ENCODE measurements at regions not wholly inside any gene's neighbourhood (a gene's known extent, or its start where the extent isn't known, plus 50 kb on each side); places are given as distances from the start of the nearest gene placed in this dataset.

DNA sequence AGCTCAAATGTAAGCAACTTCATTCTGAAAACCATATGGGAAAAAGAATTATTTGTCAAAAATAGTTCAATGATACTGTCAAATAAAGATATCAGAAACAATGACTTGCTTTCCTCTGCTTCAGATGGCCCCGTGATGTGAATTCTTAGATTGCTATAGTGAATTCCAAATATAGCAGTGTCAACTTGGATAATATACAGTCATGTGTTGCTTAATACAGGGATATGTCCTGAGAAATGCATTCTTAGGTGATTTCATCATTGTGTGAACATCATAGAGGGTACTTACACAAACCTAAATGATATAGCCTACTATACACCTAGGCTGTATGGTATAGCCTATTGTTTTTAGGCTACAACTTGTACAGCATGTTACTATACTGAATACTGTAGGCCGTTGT, 108.7 kb upstream of the MIS18BP1 start:
- Histone ChIP-seq H4K20me1 (ENCODE audit: insufficient read depth, low read length) (no peaks in the 10 kb centered on the region), H3K4me1 (ENCODE audit: control insufficient read depth, insufficient read depth, low read length) (no peaks in the 10 kb centered on the region), H3K56ac (ENCODE audit: extremely low read depth, insufficient read depth, low read length) (no peak overlapping the region), H2BK5ac (ENCODE audit: low read depth, low read length, poor library complexity, severe bottlenecking) (no peak overlapping the region), H3K23ac (ENCODE audit: low read depth, low read length) (no peak overlapping the region), H3K14ac (replicated peaks; ENCODE audit: low read depth, low read length) (no peak overlapping the region), H3K4me3 (ENCODE audit: insufficient read depth, low read depth, low read length) (no peak overlapping the region), H3K79me1 (ENCODE audit: low read depth in 1 of 2, low read length in 2 of 2) (no peaks in the 10 kb centered on the region), H2AFZ (replicated peaks; ENCODE audit: low read length, poor library complexity) (no peak overlapping the region), H2AK9ac (replicated peaks; ENCODE audit: low read depth, low read length, poor library complexity) (no peak overlapping the region), H2BK15ac (ENCODE audit: low read depth, low read length) (no peak overlapping the region), H3K4me2 (ENCODE audit: low read depth, low read length) (no peak overlapping the region), H2AK5ac (ENCODE audit: low read depth, low read length) (no peak overlapping the region), H3K9me1 (ENCODE audit: insufficient read depth, low read length) (no peaks in the 10 kb centered on the region), H2BK120ac (ENCODE audit: low read depth, low read length) (no peak overlapping the region), H3K9ac (ENCODE audit: low read depth, low read length) (no peak overlapping the region), H4K5ac (ENCODE audit: low read depth, low read length) (no peak overlapping the region), H3K18ac (ENCODE audit: low read depth, low read length) (no peak overlapping the region), H2BK20ac (ENCODE audit: low read depth, low read length) (no peak overlapping the region), H4K91ac (ENCODE audit: insufficient read depth, low read depth, low read length) (no peak overlapping the region), H3K27me3 (ENCODE audit: control insufficient read depth, insufficient read depth, low read length) (no peaks in the 10 kb centered on the region), H3K9me3 (ENCODE audit: control insufficient read depth, insufficient read depth, low read length) (no peaks in the 10 kb centered on the region), H3K36me3 (ENCODE audit: control insufficient read depth, insufficient read depth, low read length) (no peaks in the 10 kb centered on the region), H4K8ac (ENCODE audit: low read depth in 2 of 2, low read length in 2 of 2) (no peak overlapping the region), H3K4ac (ENCODE audit: low read depth, low read length) (no peak overlapping the region), H3K27ac (ENCODE audit: insufficient read depth, low read length) (no peak overlapping the region)
- in situ Hi-C loops (cut with MboI; ENCODE audit: low sequenced_read_pairs): no loop called here
- dilution Hi-C loops (cut with HindIII; ENCODE audit: low sequenced_read_pairs, unreplicated experiment): no loop called here
- WGBS, 2 experiments (ENCODE audit: extremely low coverage in 2 of 2, insufficient read length in 1 of 2): no CpG with 5 or more reads among the region's 2 CpGs
- DNase-seq (no peak), ATAC-seq (ENCODE audit: low read depth) (no peak)
- TF ChIP-seq MXI1 (IDR thresholded peaks at IDR 0.05; ENCODE audit: borderline replicate concordance, low read depth, low read length) (no peak), FOS (IDR thresholded peaks at IDR 0.05; ENCODE audit: low read depth, low read length) (no peak), CHD1 (IDR thresholded peaks at IDR 0.05; ENCODE audit: low read depth, low read length) (no peak), MAZ (IDR thresholded peaks at IDR 0.05; ENCODE audit: borderline replicate concordance, low read depth, low read length) (no peak), RAD21 (IDR thresholded peaks at IDR 0.05; ENCODE audit: low read length) (no peak), CEBPB (IDR thresholded peaks at IDR 0.05; ENCODE audit: low read depth, low read length) (no peak; the same call in 1 of the 2 replicates), BHLHE40 (IDR thresholded peaks at IDR 0.05; ENCODE audit: low read depth, low read length) (no peak), POLR2A (IDR thresholded peaks at IDR 0.05; ENCODE audit: low read depth, low read length) (no peak), MAFK (IDR thresholded peaks at IDR 0.05; ENCODE audit: low read depth, low read length) (no peak), SMC3 (IDR thresholded peaks at IDR 0.05; ENCODE audit: low read depth, low read length) (no peak), NFE2L2 (IDR thresholded peaks at IDR 0.05; ENCODE audit: low read depth, low read length) (no peak), RFX5 (IDR thresholded peaks at IDR 0.05; ENCODE audit: low read depth, low read length) (no peak), RCOR1 (IDR thresholded peaks at IDR 0.05; ENCODE audit: insufficient replicate concordance, low read length) (no peak)
- TF ChIP-seq, protein P1, sequence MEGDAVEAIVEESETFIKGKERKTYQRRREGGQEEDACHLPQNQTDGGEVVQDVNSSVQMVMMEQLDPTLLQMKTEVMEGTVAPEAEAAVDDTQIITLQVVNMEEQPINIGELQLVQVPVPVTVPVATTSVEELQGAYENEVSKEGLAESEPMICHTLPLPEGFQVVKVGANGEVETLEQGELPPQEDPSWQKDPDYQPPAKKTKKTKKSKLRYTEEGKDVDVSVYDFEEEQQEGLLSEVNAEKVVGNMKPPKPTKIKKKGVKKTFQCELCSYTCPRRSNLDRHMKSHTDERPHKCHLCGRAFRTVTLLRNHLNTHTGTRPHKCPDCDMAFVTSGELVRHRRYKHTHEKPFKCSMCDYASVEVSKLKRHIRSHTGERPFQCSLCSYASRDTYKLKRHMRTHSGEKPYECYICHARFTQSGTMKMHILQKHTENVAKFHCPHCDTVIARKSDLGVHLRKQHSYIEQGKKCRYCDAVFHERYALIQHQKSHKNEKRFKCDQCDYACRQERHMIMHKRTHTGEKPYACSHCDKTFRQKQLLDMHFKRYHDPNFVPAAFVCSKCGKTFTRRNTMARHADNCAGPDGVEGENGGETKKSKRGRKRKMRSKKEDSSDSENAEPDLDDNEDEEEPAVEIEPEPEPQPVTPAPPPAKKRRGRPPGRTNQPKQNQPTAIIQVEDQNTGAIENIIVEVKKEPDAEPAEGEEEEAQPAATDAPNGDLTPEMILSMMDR (conservative IDR thresholded peaks at IDR 0.05; ENCODE audit: low read depth, low read length): no peak
- TF ChIP-seq, protein P2, sequence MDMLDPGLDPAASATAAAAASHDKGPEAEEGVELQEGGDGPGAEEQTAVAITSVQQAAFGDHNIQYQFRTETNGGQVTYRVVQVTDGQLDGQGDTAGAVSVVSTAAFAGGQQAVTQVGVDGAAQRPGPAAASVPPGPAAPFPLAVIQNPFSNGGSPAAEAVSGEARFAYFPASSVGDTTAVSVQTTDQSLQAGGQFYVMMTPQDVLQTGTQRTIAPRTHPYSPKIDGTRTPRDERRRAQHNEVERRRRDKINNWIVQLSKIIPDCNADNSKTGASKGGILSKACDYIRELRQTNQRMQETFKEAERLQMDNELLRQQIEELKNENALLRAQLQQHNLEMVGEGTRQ (IDR thresholded peaks at IDR 0.05; ENCODE audit: low read depth, low read length): no peak
- TF ChIP-seq, protein P3, sequence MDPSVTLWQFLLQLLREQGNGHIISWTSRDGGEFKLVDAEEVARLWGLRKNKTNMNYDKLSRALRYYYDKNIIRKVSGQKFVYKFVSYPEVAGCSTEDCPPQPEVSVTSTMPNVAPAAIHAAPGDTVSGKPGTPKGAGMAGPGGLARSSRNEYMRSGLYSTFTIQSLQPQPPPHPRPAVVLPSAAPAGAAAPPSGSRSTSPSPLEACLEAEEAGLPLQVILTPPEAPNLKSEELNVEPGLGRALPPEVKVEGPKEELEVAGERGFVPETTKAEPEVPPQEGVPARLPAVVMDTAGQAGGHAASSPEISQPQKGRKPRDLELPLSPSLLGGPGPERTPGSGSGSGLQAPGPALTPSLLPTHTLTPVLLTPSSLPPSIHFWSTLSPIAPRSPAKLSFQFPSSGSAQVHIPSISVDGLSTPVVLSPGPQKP (IDR thresholded peaks at IDR 0.05; ENCODE audit: borderline replicate concordance, low read depth, low read length): no peak
- BruUV-seq (replicated peaks): no TSS peak
- ChIA-PET CTCF (no interaction called here), POLR2A (ENCODE audit: unreplicated experiment) (no interaction called here)
- intact Hi-C loops (cut with micrococcal nuclease): no loop called here
